ENCODE measurements at regions not wholly inside any gene's neighbourhood (a gene's known extent, or its start where the extent isn't known, plus 50 kb on each side); places are given as distances from the start of the nearest gene placed in this dataset.
"Not testable (repeated sequence)": the region's sequence is repeated elsewhere in the genome, so short reads cannot be mapped to it uniquely, and the experiment has no call there.

DNA sequence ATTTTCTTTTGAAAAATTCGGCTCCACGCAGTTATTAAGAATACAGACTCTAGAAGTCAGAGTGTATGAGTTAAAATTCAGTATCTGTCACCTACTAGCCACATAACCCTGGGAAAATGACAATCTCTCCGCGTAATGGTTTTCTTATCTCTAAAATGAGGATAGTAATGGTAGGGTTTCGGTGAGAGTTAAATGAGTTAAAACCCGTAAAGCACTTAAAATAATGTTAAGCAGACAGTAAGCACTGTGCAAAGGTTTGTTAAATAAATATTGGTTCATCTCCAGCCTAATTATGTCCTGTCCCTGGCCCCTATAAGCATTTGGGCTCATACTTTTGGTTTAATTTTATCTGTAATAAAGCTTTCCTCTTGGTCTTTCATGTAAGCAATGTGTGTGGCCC lies 350.8 kb upstream of the GRIA3 start:
- DNase-seq = no peak

DNA sequence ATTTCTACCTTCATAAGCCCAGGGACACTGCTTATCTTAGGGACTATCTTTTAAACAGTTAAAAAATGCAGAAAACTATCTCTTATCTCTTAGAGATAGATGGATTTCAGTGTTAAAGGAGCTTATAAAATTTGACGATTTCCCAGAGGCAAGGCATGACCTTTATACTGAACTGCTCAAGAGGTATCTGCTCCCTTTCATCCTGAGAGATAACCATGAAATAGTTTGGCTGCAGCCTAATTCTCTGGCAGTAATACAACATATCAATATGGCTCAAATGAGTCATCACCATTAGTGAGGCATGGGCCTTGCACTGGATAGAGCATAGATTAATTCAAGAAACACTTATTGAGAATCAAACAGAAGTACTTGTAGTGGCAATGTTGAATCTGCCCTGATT lies 348.2 kb upstream of the GRIA3 start:
- DNase-seq = no peak

DNA sequence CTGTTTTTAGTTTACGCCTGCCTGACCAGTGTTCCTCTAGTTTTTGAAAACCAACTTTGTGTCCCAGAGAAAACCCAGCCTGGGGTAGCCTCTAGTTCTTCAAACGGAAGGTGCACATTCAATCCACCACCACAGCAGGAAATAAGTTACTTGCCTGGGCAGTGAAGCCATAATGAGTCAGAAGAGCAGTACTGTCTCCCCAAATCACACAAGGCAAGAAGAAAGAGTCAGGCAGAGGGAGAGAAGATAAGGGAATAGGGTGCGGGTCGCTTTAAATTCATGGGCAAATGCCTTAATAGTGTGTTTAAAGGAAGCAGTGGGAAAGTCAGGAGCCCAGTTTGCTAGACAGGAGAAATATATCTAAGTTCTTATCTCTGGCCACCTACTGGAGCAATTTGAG lies 333.8 kb upstream of the GRIA3 start:
- no peak for DNase-seq

DNA sequence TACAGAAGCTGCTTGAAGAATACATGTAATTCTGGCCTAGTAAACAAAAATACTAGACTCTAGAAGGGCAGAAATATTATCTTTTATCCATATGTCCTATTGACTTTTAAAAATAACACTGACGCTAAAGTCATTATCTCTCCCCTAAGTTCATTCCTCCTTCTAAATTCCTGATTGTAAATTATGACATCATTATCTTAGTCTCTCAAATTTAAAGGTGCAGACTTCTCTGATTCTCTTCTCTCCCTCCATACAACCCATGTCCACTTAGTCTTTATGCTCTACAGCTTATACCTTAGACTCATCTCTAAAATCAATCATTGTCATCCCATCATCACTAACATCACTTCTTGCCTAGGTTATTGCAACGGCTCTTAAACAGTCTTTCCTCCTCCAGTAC lies 327.9 kb upstream of the GRIA3 start:
- DNase-seq = no peak

DNA sequence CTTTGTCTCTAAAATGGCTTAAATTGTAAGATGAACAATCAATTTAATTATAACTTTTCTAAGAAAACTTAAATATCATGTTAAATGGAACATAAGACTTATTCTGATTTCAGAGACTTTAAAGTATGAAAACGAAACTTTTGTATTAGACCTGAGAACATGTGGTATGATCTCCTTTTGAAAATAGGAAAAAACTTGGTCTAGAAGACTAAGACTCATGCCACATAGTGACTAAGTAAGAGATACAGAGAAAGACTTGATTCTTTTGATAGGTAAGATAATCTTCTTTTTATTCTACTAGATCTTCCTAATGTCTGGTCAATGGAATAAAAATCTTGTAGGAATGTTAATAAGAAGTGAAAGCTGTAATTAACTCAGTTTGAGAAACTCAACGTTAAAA lies 326.3 kb upstream of the GRIA3 start:
- no peak for DNase-seq

DNA sequence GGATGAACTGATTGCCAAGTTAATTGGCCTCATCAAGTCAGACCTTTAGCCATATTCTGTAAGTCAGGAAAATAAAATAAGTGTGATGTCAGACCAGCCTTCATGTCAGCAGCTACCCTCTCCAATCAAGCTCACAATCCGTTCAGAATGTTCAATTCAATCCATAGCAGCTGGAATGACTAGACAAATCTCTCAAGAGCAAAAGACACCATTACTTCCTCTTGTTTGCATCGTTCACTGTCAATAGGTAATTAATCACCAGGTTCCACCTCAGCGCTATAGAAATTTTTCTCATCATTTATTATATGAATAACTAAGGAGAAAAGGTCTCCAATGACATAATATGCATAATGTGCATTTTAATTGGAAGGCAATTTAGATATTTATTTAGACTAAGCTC lies 321.0 kb upstream of the GRIA3 start:
- no peak for DNase-seq

DNA sequence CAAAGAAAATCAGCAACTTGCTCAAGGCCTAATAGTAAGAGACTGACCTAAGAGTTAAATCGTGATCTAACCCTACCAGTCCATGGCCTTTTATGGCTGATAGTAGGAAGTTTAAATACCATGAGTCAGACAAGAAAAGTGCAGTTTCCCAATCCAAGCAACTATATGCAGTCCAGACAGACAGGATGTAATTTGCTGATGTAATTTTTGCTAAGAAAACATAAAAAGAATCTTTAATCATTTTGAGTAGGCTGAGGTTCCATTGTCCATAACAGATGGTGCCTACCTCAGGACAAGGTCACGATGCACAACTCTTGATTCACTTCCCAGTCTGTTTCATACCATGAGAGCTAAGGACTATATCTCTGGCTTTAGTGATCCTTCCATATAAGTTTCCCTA lies 317.5 kb upstream of the GRIA3 start:
- no peak for DNase-seq

DNA sequence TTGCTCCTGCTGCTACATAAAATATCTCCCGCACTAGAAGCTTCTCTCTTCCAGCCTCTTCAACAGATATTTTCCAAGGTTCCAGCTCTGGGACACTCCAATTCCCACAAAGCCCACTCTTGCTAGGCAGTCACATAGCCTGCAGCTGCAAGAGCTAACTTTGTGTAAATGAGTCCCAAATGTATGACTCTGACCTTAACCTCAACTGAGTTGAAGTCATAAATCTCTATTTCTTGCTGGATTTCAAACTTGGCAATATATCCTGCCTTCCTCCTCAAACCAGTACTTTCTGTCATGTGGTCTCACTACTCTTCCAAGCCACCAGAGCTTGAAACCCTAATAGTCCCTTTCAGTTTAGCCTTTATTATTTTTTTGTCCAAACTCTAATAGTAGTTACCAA lies 315.4 kb upstream of the GRIA3 start:
- no peak for DNase-seq

DNA sequence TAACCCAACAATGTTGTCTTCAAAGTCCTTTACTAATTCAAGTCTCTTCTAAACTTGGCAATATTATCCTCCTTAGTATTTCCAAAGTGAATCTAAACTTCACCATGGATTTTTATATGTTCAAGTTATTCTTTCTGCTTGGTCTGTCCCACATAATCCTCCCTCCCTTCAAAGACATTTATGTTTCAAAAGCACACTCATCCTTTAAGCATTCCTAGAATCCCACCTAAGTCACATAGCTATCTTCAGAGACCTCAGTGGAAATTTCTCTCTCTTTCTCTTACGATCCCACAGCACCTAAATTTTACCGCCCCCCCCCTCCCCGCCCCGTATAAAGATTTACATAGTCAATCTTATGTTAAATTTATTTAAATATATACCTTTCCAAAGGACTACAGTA lies 314.9 kb upstream of the GRIA3 start:
- DNase-seq = no peak

DNA sequence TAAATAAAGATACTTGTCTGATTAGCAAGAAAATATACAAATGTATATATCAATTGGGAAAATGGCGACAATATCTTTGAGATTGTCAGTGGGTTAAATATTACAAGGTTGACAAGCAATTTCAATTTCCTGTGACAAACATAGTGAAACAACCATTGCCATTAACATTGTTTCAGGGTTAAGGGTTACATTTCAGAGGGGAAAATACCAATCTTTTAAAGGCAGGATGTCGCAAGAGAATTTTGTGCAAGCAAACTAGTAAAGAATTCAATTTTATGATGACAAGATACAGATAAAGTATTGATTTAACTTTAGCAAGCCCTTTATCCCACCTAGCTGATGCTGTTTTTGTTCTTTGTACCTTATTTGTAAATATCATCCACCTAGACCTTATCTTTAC lies 305.8 kb upstream of the GRIA3 start:
- no peak for DNase-seq

DNA sequence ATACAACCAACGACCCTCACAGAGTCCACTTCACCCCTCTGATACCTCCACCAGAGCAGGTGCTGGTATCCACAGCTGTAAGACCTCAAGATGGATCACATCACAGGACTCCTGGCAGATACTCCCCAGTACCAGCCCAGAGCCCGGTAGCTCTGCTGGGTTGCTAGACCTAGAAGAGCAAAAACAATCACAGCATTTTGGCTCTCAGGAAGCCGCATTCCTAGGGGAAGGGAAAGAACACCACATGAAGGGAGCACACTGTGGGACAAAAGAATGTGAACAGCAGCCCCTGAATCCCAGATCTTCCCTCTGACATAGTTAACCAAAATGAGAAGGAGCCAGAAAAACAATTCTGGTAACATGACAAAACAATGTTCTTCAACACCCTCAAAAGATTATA lies 303.1 kb upstream of the GRIA3 start:
- no peak for DNase-seq

DNA sequence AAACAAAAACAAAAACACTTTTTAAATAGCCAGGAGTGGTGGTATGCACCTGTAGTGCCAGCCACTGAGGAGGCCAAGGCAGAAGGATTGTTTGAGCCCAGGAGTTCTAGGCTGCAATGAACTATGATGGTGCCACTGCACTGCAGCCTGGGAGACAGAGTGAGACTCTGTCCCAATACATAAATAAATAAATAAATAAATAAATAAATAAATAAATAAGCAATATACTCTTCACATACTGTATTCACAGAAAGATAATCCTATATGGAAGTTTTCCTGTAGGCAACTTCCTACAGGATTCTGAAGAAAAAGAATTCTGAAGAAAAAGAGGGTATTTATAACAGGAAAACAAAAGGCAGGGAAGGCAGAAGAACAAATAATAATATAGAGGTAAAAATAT lies 293.3 kb upstream of the GRIA3 start:
- DNase-seq = no peak

DNA sequence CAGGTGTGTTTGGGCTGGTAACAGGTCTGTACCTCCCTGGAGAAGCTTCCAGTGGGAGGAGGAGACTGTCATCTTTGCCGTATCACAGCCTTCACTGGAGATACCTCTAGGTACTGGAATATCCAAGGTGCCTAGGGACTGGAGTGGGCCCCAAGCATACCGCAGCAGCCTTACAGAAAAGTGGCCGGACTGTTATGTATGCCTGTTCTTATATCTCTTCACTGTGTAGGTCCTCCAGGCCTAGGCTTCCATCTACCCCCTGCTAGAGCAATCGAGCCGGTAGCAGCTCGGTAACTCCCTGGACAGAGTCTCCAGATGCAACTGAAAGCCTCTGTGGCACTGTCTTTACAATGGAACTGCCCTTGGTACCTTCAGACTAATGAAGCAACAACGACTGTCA lies 277.4 kb upstream of the GRIA3 start:
- no peak for DNase-seq

DNA sequence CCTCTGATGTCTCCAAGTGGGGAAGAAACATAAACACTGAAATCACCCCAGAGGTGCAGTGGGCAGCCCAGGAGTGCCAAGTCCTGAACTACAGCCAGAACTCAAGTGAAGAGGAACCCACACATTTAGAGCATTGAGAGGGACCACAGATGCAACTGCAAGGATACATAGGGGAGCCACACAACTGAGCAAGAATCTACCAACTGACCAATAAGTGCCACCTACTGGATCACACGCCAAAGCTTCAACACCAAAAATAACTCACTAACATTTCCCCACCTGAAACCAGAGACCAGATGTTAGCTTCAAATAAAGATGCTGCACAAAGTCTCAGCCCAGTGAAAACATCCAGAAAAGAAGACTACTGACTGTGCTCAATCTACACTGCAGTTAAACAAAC lies 276.7 kb upstream of the GRIA3 start:
- no peak for DNase-seq

DNA sequence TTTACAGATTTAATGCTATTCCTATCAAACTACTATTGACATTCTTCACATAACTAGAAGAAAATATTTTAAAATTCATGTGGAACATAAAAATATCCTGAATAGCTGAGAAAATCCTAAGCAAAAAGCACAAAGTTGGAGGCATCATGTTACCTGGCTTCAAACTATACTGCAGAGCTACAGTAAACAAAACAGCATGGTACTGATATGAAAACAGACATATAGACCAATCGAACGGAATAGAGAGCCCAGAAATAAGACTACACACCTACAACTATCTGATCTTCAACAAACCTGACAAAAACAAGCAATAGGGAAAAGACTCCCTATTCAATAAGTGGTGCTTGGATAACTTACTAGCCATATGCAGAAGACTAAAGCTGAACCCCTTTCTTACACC lies 273.4 kb upstream of the GRIA3 start:
- no peak for DNase-seq

DNA sequence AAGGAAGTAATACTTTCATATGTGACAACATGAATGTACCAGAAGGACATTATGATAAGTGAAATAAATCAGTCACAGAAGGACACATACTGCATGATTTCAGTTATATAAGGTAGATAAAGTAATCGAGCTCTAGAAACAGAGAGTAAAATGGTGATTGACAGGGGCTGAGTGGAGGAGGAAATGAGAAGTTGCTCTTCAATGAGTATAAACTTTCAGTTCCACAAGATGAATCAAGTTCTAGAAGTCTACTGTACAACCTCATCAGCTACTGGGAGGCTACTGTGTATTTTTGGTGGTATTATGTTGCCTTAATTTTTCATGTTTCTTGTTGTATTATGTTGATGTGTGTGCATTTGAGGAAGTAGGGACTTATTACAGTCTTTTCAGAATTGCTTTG lies 270.9 kb upstream of the GRIA3 start:
- DNase-seq = no peak

DNA sequence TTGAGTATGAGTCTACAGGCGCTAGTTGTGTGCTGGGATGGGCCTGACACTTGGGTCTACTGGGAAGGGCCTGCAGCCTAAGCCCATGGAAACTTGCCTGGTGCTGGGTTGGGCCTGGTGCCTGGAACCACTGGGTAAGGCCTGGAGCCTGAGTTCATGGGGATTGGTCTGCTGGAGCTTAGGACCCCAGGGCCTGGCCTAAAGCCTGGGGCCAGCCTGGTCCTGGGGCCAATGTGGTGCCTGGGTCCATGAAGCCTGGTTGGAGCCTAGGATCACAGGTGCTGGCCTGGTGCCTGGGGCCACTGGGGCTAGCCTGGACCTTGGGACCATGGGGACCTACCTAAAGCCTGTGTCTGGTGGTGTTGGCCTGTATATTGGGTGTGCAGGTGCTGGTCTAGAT lies 270.3 kb upstream of the GRIA3 start:
- no peak for DNase-seq

DNA sequence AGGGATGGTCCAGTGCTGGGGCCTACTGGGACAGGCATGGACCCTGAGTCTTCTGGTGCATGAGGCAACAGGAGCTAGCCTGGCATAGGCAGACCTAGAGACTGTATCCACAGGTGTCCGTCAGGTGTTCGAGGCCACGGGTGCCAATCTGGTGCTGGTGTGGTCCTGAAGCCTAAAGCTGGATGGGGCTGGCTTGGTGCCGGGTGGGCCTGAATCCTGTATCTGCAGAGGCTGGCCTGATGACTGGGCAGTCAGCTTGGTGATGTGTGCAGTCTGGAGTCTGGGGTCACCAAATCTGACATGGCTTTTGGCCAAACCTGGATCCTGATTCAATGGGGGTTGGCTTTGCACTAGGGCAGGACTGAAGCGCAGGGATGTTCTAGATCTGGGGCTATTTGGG lies 269.8 kb upstream of the GRIA3 start:
- no peak for DNase-seq

DNA sequence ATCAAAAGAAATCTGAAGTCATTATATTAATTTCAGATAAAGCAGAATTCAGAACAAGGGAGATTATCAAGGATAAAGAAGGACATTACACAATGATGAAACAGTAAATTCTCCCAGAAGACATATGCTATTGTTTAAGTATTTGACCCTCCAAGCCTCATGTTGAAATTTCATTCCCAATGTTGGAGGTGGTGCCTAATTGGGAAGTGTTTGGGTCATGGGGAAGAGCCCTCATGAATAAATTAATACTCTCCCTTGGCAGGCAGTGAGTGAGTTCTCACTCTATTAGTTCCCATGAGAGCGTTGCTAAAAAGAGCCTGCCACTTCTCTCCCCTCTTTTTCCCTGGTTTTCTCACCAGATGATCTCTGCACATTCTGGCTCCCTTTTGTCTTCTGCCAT lies 249.9 kb upstream of the GRIA3 start:
- no peak for DNase-seq

DNA sequence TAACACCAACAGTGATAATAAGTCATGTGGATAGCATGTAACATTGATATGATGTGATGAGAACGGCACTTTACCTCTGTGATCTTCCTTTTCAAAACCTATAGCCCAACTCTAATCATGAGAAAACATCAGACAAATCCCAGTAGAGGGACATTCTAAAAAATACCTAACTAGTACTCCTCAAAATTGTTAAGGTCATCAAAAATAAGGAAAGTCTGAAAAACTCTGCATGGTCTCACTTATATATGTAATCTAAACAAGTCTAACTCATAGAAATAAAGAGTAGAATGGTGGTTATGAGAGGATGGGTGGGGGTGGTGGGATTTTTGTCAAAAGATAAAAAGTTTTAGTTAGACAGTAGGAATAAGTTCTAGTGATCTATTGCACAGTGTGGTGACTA lies 243.9 kb upstream of the GRIA3 start:
- no peak for DNase-seq

DNA sequence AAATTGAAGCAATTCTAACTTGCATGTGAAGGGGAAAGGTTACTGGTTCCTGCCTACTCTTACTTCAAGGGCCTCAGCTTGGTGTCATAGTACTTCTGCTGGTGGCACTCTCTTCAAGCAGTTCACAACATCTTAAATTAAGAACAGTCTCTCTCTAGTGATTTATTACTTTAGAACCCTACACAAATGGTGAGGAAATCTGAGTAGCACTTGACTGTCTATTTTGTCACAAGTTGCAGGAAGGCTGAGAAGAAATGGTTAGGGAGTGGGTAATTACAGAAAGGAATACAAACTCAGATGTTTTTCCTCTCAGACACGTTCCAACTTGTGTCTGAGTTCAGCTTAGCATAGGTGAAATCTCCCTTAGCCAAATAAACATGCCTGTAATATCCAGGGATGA lies 242.3 kb upstream of the GRIA3 start:
- no peak for DNase-seq

DNA sequence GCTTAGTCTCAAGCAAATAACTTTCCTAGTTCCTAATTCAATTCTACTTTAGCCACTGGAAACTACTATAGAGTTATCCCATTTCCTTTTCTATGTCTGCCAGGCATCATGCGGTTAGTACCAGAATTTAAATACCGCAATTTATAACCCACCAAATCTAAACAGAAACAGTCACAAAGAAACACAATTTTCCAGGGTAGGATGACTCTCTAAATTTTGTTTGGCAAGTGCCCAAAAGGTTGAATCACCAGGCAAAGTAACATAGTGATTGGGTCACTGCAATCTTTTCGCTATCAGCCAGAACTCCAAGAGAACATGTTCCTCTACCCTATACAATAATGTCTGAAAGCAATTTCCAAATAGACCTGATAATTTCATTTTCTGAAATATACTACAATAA lies 240.2 kb upstream of the GRIA3 start:
- no peak for DNase-seq

DNA sequence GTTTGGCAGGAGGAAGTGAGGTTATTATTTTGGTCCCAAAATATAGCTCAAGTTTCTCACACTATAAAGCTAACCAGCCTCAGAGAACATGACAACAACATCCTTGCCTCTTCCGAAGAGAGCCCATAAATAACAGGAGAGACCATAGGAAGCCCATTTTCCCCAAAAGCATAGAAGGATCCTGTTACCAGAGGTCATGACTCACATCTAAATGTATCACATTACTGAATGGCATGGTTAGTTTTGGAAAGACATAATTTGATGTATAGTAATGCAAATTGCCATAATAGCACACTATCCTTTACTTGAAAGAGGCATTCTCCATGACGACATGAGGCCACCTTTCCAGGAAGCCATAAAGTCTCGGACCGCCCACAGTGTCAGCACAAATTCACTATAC lies 238.8 kb upstream of the GRIA3 start:
- no peak for DNase-seq

DNA sequence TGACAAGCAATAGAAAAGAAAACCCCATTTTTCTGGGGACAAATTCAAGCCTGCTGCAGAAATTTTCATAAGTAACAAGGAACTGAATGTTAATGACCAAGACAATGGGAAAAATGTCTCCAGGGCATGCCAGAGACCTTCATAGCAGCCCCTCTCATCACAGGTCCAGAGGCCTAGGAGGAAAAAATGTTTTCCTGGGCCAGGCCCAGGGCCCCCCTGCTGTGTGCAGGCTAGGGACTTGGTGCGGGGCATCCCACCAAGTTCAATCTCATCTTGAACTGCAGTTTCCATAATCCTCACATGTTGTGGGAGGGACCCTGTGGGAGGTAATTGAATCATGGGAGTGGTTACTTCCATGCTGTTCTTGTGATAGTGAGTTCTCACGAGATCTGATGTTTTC lies 211.5 kb upstream of the GRIA3 start:
- DNase-seq = no peak

DNA sequence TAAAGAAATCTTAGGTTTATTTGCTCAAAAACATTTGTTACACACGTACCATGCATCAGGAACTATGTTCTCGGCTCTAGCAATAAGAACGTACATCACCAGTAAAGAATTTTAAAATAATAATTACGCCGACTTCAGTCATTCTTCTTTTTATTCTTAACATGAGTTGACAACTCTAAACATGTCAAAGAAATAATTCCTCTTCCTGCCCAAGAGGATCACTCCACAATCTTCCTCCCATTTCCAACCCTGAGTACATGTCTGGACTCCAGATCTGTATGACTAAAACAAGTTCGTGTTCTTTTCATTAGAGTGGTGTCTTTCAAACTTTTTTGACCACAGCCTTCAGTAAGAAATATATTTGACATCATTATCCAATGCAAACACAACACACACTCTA lies 201.6 kb upstream of the GRIA3 start:
- no peak for DNase-seq

DNA sequence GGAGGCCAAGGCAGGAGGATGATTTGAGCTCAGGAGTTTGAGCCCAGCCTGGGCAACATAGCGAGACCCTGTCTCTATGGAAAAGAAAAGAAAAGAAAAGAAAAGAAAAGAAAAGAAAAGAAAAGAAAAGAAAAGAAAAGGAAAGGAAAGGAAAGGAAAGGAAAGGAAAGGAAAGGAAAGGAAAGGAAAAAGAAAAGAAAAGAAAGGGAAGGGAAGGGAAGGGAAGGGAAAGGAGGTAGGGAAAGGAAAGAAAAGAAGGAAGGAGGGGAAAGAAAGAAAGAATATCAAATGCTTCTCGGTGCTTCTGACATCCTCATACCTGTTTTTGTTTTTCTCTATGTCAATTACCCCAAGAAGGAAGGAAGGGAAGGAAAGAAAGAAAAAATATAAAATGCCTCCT lies 181.2 kb upstream of the GRIA3 start:
- DNase-seq = not testable (repeated sequence)

DNA sequence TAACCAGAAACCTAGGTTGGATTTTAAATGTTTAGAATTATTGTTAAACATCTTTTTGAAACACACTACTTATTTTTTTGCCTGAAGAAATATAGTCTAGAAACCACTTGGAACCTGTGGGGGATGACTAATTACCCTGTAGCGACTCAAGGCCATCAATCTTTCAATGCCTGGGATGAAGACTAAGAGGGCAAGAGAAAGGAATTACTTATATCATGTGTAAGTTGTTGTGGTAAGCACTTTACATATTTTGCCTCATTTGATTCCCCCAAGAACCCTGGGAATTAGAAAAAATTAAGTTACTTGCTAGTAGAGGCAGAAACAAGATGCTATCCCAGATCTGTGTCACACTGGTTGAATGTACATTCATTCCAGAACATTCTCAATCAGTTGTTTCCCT lies 170.9 kb upstream of the GRIA3 start:
- DNase-seq = no peak
